H1 (cell line): ENCODE measurements at regions not wholly inside any gene's neighbourhood (a gene's known extent, or its start where the extent isn't known, plus 50 kb on each side); places are given as distances from the start of the nearest gene placed in this dataset.

ENCODE experiments used
- CHD7 ChIP-seq: fragments of 300-600 bp; sonication (generic); IDR thresholded peaks from 2 replicates; pipeline ENCODE4 v1.7.1; 2012; ENCODE audit warnings: low read length, moderate library complexity, mild to moderate bottlenecking, inconsistent platforms; ENCODE audit not compliant: insufficient replicate concordance
- EP300 ChIP-seq, 2 experiments: IDR thresholded peaks; 1 replicate in 1 of 2; 2 replicates in 1 of 2; pipeline ENCODE4 v1.6.1; 2011 to 2012; ENCODE audit warnings: low read depth in 2 of 2, low read length in 2 of 2, mild to moderate bottlenecking in 2 of 2, borderline replicate concordance in 1 of 2, inconsistent platforms in 1 of 2, moderate library complexity in 1 of 2
- POLR2A ChIP-seq, 2 experiments: IDR thresholded peaks; 1 replicate in 1 of 2; 2 replicates in 1 of 2; pipeline ENCODE4 v1.6.1; 2011; ENCODE audit warnings: low read depth in 2 of 2, low read length in 2 of 2, mild to moderate bottlenecking in 2 of 2; ENCODE audit errors: control extremely low read depth in 1 of 2
- TAF1 ChIP-seq: IDR thresholded peaks from 2 replicates; pipeline ENCODE4 v1.6.1; 2011; ENCODE audit warnings: mild to moderate bottlenecking, low read depth, low read length

- TF ChIP-seq CHD7: no peak
- no peak for TF ChIP-seq POLR2A (IDR thresholded peaks at IDR 0.05; ENCODE audit: control extremely low read depth in 1 of 2, low read depth in 2 of 2, low read length in 2 of 2)
- TF ChIP-seq EP300 (IDR thresholded peaks at IDR 0.05; ENCODE audit: borderline replicate concordance in 1 of 2, low read depth in 2 of 2, low read length in 2 of 2): no peak
- TF ChIP-seq TAF1: no peak
These were observed 258.9 kb downstream of the VRK1 start (continued) for GRCh38 chr14:97056086-97056485.
